GM19395 (cell line): ENCODE measurements at regions not wholly inside any gene's neighbourhood (a gene's known extent, or its start where the extent isn't known, plus 50 kb on each side); places are given as distances from the start of the nearest gene placed in this dataset.
"Not testable (repeated sequence)": the region's sequence is repeated elsewhere in the genome, so short reads cannot be mapped to it uniquely, and the experiment has no call there.

Source experiments
- ATAC-seq: cut with Tn5 transposase; IDR thresholded peaks from one replicate; pipeline ENCODE4 v1.9.1; 2021; ENCODE audit warnings: mild to moderate bottlenecking, moderate library complexity; ENCODE audit not compliant: unreplicated experiment

DNA sequence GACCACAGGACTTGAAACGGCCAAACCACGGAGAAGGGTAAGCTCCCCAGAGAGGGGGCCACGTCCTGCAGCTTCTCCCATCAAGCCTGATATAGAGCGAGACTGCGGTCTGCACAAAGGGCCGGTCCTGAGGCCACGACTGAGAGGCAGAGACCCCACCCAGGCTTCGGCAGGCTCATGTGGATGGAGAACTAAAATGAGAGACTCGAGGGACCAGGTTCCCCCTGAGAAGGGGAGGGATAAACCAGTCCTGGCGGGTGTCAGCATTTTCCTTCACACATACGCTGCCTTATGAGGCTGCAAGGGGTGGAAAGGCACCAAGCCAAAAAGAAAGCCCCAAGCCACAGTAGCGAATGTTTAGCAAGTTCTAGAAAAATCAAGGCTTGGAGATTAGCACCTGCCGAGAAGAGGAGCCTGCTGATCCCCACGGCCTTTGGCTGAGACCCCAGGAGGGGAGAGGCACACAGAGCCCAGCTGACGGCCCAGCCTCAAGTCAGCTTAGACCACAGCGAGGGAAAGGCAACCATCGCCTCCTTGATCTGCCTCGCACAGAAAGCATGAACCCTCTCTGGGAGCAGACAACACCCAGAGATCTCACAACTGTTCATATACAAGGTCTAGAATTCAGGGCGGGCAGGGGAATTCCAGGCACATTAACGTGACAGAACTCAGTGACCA lies 92.6 kb upstream of the RNF32 start:
- no peak for ATAC-seq

DNA sequence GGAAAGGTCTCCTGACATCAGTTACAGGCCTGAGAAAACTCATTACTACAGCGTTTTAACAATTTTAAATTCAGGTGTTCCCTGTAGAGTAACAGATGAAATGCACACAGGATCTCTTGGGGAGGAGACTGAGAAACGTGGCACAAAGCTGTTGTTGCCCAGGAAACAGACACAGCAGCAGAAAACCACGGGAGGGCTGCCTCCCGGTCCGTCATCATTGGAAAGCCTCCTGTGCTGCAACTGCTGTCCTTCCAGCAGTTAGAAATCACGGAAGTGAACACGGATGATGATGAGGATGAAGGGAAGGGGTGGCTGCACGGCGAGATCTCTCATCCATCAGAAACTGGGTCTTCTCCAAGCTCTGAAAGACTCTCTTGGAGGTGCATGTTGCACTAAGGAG lies 94.6 kb upstream of the RNF32 start:
- no peak for ATAC-seq

DNA sequence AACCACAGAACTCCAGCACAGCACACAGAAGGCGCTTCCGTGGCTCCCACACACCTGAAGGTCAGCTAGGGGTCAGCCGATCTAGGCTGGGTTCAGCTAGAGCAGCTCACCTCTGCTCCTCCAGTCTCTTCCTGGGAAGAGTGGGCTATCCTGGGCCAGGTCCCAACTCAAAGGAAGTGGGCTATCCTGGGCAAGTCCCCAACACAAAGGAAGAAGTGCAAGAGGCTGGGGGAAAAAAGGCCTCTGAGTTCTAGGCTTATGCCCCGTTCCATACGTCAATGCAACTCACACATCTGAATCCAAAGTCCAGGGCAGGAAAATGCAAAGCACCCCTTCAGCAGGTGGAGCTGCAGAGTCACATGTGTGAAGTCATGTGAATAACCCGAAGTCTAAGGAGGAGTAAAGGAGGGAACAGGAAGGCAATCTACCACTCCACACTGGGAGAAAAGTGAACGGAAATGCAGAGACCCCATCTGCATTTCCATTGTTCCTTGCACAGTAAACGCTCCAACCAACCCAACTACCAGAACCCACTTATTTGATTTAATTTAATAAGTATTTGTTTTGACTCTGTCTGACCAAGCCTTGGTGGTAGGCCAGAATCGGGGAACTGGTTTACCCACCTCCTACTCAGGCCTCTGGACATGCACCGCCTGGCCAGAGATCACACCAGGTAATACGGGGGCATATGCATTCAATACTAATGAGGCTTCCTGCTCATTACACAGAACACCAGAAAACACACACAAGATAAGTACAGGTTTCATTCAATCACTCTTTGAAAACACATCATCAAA lies 95.5 kb upstream of the RNF32 start:
- ATAC-seq: no peak

DNA sequence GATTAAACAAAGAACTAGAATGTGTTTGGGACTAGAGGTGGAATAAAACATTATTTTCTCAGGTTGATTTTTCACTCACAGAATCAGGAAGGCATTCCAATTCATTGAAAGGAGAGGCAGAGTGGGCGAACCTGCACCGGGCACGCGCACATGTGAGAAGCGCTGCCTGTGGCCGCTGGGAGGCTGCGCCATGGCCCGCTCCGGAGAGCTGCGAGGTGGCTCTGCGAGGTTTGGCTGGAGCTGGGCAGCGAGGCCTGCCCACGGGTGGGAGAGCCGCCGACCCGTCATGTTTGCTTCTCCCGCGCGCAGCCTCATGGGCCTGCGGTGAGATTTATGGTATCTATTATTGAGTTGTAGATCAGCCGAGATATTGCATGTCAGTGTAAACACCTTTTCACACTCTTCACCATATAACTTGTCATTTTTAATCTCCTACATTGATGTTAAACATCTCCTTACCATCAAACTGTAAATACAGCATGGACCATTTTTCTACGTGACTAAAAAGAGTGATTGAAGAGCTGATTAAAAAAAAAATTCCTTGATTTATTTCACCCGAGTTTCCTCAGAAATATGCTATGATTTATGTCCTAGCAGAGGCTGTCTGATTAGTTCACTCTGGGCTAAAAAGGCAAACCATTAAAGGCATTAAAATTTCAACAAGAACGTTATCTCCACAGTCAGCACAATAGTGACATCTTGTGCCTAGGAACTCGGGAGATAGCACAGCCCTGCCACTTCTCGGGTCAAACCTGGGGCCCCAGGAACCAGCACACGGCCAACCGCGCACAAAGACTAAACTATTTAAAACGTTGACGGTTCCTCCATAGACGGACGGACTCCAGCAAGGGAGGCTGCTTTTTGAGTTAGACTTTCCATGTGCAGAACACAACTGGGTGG lies 96.6 kb upstream of the RNF32 start:
- no peak for ATAC-seq

DNA sequence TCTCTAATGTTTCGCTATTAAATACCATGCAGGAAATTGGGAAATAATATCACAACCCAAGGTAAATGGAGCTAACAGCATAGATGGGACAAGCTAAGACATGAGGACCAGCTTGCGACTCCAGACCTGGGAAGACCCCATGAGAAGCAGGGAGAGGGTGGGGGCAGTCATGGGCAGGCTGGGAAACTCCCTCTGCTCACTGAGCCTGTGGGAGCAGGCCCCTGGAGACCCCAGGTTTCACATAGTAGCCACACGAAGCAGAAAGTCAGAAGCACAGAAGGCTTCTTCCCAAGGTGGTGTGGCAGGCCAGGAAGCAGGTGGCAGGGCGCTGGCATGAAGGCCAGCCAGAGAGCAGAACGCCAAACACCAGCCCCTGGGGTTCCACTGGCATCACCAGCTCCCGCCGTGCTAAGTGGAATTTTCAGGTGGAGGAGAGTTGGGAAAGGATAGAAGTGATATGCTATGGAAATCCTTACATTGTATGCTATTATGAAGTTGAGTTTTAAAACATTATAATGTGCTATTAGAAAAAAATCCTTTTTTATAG lies 99.9 kb upstream of the RNF32 start:
- ATAC-seq: no peak

DNA sequence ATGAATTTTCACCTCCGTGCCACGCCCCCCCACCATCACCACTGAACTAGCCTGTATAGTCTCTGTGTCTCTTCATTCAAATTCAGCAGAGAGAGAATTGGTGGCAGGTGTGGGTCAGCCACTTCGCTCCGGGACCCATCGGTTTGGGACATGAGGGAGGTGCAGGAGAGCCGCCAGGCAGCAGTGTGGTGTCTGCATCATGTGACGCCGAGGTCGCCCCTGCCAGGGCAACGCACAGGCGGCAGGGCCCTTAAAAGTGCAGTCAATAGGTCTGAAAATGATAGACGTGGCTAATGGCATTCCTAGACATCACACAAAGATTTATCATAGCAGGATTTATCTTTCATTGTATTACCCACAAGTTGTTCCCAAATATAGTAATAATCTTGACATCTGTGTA lies 100.6 kb upstream of the RNF32 start:
- no peak for ATAC-seq

DNA sequence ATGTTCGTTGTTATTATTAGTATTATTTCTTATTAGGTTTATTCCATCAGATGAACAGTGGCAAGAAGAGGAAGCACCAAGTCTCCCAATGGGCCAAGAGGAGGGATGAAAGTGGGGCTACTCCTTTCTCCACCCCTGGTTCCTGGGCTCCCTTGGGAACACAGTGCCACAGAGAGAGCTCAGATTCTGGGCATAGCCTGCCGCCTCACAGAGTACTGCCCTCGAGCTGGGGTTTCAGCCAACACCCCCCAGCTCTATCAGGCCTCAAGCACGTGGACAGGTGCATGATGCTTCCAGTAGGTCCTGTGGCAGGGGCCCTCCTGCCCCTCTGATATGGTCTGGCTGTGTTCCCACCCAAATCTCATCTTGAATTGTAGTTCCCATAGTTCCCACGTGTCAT lies 103.6 kb upstream of the RNF32 start:
- ATAC-seq: no peak

DNA sequence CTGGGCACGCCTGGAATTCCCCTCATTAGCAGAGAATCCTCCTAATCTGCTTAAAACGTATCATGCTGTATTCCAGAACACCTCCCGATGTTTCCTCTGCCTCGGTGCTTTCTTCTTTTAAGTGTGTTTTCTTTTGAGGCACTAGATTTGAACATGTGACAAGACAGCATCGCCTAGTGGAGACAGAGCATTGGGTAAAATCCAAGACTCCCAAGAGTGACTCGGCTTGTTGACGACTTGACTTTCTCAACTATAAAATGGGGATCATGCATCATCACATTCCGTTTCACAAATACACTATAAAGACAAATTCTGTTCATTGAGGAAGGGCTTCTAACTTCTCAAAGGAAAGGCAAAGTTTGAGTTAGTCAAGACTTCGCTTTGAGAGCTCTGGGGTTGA lies 105.6 kb upstream of the RNF32 start:
- ATAC-seq: no peak

DNA sequence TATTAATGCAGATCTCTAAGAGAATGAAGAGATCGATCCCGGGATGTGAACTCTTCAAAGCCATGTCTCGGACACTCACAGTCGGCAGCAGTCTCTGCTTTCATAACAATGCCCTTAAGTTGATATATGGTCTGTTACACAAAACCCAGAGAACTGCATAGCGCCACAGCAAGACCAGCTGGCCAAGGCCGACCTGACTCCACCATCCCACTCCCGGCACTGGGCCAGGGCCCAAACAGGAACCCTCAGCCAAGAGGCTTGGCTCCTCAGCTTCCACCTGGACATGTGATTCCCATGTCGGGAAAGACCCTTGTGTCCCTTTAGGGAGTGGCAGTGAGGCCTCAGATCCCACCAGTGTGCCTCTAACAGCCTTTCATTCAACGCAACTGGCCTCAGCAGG lies 106.6 kb upstream of the RNF32 start:
- ATAC-seq: no peak

DNA sequence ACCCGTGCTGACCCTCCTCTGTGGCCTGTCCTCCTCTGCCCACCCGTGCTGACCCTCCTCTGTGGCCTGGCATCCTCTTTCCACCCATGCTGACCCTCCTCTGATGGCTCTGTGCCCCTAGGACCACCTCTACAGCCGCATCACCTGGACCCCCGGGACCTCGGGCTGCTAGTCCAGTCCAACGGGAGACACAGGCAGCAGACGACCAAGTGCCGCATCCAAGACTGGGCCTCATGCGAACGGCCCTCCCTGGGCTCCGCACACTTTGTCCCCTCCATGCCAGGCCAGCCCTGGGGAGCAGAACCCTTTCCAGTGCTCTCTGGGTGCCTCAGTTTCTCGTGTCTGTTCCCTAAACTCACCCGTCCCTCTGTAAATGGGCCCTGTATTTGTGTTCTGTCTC lies 107.2 kb upstream of the RNF32 start:
- ATAC-seq: no peak

DNA sequence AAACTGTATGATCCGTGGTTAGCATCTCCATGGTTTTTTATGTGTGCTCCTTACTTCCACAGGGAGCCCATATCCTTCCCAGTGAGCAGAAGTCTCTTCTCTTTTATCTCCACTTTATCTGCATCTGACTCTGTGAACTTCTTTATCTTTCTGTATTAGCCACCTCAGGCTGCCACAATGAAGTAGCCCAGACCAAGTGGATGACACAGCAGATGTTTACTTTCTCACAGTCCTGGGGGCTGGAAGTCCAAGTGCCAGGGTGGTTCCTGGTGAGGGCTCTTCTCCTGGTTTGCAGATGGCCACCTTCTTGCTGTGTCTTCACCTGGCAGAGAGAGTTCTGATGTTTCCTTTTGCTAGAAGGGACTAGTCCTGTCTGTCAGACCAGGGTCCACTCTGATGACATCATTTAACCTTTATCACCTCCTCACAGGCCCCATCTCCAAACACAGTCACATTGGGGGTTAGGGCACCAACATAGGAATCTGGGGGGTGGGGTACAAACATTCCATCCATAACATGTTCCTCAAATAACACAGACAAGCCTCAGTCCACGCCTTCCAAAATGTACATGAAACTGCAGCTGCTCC lies 108.5 kb upstream of the RNF32 start:
- ATAC-seq: no peak

DNA sequence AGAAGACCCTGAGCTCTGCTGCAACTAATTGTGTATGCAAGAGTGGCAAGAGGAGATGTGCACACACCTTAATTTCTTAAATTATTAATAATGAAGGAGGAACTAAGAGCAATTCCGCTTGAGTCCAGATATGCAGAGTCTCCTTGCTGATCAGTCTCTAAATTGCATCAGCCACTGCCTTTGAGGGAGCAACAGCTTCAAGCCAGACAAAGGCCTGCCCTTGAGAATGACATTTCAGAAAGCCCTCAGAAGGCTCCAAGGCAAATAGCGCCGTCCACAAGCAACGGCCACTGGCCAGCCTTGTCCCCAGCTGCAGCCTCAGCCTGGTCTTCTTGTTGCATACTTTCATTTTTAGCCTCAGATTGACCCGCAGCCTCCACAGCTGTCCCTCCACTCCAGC lies 110.6 kb upstream of the RNF32 start:
- no peak for ATAC-seq

DNA sequence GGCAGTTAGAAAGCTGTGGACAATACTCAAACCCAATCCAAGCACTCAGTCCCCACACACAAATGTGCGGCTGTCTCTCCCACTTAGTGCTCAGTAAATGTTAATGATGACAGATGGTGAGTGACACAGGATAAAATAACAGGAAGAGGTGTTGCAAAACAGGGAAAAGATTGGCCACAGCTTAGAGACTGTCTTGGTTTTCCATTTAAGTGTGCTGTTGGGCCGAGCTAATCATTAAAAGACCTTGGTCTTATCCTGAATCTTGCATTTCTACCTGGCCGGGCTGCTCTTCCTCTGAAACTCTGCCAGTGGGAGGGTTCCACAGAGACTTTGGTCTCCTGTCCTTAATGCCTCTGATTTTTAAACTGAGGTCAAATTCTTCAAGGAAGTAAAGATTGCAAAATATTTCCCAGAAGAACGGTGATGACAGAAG lies 113.1 kb upstream of the RNF32 start:
- ATAC-seq: no peak

DNA sequence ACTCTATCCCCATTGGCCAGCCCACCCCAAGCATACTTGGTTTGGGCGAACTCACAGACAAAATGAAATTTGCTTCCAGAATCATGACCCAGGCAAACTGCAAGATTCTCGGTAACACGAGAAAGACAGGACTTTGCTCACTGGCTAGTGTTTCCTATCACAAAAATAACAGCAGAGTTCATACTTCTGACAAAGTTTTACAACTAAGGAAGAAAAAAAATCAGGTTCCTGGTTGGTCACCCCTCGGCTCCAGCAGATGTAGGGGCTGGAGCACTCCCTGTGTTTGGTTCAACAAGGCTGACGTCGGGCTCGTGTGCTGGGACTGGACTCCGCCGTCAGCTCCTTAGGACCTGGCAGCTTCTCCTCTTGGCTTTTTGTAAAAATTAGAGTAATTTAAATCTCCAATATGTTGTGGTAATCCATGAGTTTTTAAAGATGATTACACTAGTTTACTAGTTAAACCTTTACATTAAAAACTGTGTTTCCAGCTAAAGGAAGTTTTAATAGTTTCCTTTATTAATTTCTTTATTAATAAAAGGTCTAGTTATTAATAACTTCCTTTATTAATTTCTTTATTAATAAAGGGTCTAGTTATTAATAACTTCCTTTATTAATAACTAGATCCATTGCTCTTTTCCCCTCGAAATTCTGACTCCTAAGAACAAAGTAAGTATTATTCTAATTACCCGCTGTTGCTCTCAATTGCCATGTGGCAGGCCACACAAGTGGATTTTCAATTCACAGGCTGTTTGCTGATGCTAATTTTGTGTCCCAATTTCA lies 115.6 kb upstream of the RNF32 start:
- ATAC-seq: no peak

DNA sequence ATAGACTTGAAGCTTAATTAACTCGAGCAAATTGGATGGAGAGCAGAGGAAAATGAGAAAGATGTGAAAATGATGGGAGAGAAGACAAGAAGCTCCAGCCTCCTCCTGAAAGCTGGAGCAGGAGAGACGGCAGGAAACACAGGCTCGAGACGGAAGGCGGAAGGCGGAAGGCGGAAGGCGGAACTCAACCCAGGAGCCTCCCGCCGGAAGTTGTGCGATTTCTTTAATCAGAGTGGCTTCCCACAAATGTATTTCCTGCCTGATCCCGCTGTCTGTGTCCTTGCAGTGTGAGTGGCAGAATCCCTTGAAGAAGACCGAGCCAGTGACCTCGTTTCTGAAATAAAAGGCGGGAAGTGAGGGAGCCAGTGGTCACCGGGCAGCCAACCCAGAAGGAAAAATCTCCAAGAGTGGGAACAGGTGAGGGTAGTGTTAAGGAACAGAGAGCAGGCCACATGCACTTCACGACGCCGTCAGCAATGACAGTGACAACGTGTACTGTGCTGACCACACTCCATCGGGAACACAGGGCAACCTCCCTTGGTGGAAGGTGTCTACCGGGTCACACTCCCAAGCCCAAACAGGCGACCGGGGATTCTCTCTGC lies 117.0 kb upstream of the RNF32 start:
- ATAC-seq: no peak

DNA sequence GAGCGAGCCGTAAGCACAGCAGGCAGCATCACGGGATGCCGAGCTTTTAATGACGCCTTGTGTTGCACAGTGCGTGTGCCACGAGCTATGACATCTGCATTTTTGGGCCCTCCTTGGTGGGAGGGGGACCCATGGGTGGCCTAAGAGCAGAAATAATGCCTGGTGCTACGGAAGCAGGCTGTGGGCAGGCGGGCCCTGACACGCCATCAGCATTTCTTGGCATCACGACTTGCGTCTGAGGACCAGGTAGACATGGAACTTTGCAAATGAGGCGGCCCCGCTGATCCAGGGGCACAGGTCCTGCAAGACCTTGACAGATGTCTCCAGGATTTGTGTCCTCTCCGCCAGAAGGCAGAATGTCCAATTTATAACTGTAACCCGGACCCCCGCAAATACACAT lies 117.8 kb upstream of the RNF32 start:
- ATAC-seq: no peak

DNA sequence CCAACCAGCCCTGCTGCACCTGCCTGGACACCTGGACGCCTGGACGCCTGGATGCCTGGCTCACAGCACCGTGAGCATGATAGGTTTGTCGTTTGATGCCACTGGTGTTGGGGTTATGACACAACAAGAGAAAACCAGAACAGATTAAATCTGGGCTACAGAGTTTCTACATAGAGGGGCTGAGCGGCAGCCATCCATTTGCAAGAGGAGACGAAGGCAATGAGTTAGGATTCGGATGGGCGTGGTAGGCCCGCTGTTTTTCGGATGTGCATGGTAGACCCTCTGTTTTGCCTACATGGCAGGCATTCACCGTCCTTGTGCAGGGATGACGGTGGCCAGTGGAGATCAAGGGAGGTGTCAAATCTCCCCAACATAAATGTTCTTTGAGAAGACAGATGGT lies 121.5 kb upstream of the RNF32 start:
- no peak for ATAC-seq

DNA sequence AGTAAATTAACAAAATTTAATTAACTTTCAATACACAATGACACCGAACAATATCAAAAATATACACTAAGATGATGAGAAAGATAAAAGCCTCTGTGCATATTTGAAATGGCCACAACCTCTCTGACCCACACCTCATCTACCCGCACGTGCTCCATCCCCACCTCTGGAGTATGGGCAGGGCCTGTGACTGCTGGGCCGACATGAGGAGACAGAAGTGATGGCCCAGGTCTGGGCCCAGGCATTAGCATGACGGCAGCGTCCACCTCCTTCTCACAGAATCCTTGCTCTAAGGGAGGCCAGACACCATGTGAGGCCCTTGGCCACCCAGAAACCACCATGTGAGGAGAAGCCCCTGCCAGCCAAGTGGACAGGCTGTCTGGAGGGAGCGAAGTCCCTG lies 122.1 kb upstream of the RNF32 start:
- no peak for ATAC-seq

DNA sequence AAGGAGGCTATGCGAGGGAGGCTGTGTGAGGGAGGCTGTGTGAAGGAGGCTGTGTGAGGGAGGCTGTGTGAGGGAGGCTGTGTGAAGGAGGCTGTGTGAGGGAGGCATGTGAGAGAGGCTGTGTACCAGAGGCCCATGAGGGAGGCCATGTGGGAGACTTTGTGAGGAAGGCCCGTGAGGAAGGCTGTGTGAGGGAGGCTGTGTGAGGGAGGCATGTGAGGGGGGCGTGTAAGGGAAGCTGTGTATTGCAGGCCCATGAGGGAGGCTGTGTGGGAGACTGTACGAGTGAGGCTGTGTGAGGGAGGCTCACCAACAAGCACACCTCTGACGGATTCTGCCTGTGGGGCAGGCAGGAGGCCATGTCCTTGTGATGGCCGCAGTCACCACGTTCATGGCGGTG lies 122.7 kb upstream of the RNF32 start:
- ATAC-seq: not testable (repeated sequence)
